HUES48 (cell line): ENCODE measurements at regions not wholly inside any gene's neighbourhood (a gene's known extent, or its start where the extent isn't known, plus 50 kb on each side); places are given as distances from the start of the nearest gene placed in this dataset.
A peak's percentile ranks its signal among the peaks of the same experiment; 100 is the strongest.

Source experiments
- H3K27ac ChIP-seq: one replicate; pipeline ENCODE4 v1.7.0; 2013; ENCODE audit warnings: low read depth, low read length, inconsistent platforms
- H3K27me3 ChIP-seq: 2 replicates; pipeline ENCODE4 v1.6.1; 2013; ENCODE audit warnings: mild to moderate bottlenecking, low read length; ENCODE audit not compliant: control insufficient read depth, insufficient read depth
- H3K36me3 ChIP-seq: 2 replicates; pipeline ENCODE4 v1.6.1; 2013; ENCODE audit warnings: low read length; ENCODE audit not compliant: control insufficient read depth, insufficient read depth
- H3K4me1 ChIP-seq: 2 replicates; pipeline ENCODE4 v1.6.1; 2013; ENCODE audit warnings: mild to moderate bottlenecking, low read length; ENCODE audit not compliant: control insufficient read depth, insufficient read depth
- H3K4me3 ChIP-seq: 2 replicates; pipeline ENCODE4 v1.5.1; 2013; ENCODE audit warnings: mild to moderate bottlenecking, low read depth, low read length
- H3K9ac ChIP-seq: 2 replicates; pipeline ENCODE4 v1.6.1; 2013; ENCODE audit warnings: mild to moderate bottlenecking, low read depth, low read length, moderate library complexity
- H3K9me3 ChIP-seq: 2 replicates; pipeline ENCODE4 v1.6.1; 2013; ENCODE audit warnings: low read length; ENCODE audit not compliant: control insufficient read depth, insufficient read depth

GRCh38 chr6:12422848-12423247, 132.7 kb downstream of the EDN1 start:
- no peak overlapping the region for H3K27ac ChIP-seq

GRCh38 chr6:12423832-12424231, 133.7 kb downstream of the EDN1 start:
- no peak overlapping the region for H3K27ac ChIP-seq
- no peaks in the 10 kb centered on the region for H3K27me3 ChIP-seq
- H3K4me1 ChIP-seq, result peaks cover 26% of the 10 kb centered on the region
- no peaks in the 10 kb centered on the region for H3K36me3 ChIP-seq
- no peak overlapping the region for H3K4me3 ChIP-seq
- no peak overlapping the region for H3K9ac ChIP-seq
- no peaks in the 10 kb centered on the region for H3K9me3 ChIP-seq

More at GRCh38 chr6:12422848-12423247, 132.7 kb downstream of the EDN1 start:
- no peak overlapping the region for H3K4me3 ChIP-seq
- no peaks in the 10 kb centered on the region for H3K27me3 ChIP-seq
- H3K9me3 ChIP-seq, result no peaks in the 10 kb centered on the region
- no peak overlapping the region for H3K9ac ChIP-seq
- H3K4me1 ChIP-seq, result peaks cover 23% of the 10 kb centered on the region
- no peaks in the 10 kb centered on the region for H3K36me3 ChIP-seq

- H3K9me3 ChIP-seq, result no peaks in the 10 kb centered on the region
- peak overlapping the region; percentile 37 for H3K27ac ChIP-seq
- H3K27me3 ChIP-seq, result no peaks in the 10 kb centered on the region
- no peak overlapping the region for H3K9ac ChIP-seq
- H3K4me1 ChIP-seq, result peaks cover 45% of the 10 kb centered on the region
- H3K4me3 ChIP-seq, result no peak overlapping the region
- no peaks in the 10 kb centered on the region for H3K36me3 ChIP-seq
Measured at GRCh38 chr6:12426121-12426520, 136.0 kb downstream of the EDN1 start.

DNA sequence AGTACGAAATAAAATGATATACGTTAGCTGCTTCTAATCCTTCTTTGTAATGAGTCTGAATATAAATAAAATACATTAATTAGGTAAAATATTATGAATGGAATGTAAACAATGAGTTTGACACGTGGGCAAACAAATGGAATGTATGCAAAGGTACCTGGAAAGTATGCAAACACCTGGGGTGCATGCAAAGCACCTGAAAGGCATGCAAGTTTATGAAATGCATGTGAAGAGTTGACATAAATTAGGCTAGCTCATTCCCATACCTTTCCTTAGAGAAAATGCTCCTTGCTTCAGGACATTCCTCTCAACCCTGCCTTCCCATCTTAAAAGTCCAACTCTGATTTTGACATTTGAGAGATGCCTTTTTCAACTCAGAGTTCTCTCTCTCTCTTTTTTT, 140.9 kb downstream of the EDN1 start:
- H3K4me1 ChIP-seq, result peaks cover 49% of the 10 kb centered on the region

GRCh38 chr6:12436224-12436623, 146.1 kb downstream of the EDN1 start:
- Histone ChIP-seq H3K4me1 (peaks cover 9% of the 10 kb centered on the region), H3K36me3 (no peaks in the 10 kb centered on the region), H3K4me3 (no peak overlapping the region), H3K27ac (no peak overlapping the region), H3K27me3 (no peaks in the 10 kb centered on the region), H3K9ac (no peak overlapping the region), H3K9me3 (0 out of 2 replicates have a peak, but pooled peaks cover 15% of the 10 kb centered on the region)

More for the DNA sequence above, 140.9 kb downstream of the EDN1 start:
- Histone ChIP-seq H3K27me3 (no peaks in the 10 kb centered on the region), H3K36me3 (no peaks in the 10 kb centered on the region), H3K4me3 (no peak overlapping the region), H3K9ac (no peak overlapping the region), H3K9me3 (0 out of 2 replicates have a peak, but pooled peaks cover 15% of the 10 kb centered on the region), H3K27ac (peak overlapping the region; percentile 42)

DNA sequence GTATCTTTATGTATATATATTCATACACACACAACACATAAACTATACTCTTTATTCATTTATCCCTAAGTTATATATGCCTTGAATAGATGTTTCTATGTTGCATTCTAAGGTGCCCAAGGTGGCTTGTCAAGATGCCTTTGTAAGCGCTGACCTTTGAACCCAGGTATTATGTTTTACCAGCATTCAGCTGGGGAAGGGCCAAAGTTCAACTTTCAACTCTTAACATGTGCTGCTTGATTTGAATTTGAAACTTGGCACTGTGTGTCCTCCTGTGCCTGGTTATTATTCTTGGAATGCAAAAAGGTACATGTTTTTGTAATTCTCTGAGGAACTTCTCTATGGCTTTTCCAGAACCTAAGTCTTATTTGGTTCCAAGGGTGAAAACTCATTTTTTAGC, 146.5 kb downstream of the EDN1 start:
- Histone ChIP-seq H3K4me1 (peaks cover 5% of the 10 kb centered on the region; the same call in 1 of the 2 replicates), H3K9me3 (0 out of 2 replicates have a peak, but pooled peaks cover 15% of the 10 kb centered on the region), H3K27ac (no peak overlapping the region), H3K27me3 (no peaks in the 10 kb centered on the region), H3K4me3 (no peak overlapping the region), H3K36me3 (no peaks in the 10 kb centered on the region), H3K9ac (no peak overlapping the region)

DNA sequence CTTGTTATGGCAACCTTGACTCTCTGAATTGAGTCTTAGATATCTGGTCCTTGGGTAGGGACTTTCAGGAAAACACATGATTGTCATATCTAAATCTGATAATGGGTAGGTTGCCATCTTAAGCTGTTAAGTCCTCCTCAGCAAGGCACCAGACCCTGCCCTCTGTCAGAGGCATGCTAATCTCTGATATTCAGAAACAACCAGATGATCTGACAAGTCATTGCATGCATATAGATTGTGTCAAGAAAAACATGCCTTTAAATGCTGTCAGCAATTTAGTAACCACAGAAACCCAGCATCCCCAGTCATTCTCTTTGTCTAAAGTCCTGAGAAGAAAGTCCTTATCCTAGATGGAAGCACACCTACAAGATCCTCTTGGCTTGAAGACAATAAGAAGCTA, 149.1 kb downstream of the EDN1 start:
- Histone ChIP-seq H3K9me3 (0 out of 2 replicates have a peak, but pooled peaks cover 5% of the 10 kb centered on the region), H3K4me1 (no peaks in the 10 kb centered on the region), H3K27ac (no peak overlapping the region), H3K4me3 (no peak overlapping the region), H3K27me3 (no peaks in the 10 kb centered on the region), H3K9ac (no peak overlapping the region), H3K36me3 (no peaks in the 10 kb centered on the region)

- no peaks in the 10 kb centered on the region for H3K4me1 ChIP-seq
- H3K27me3 ChIP-seq, result no peaks in the 10 kb centered on the region
- no peaks in the 10 kb centered on the region for H3K36me3 ChIP-seq
- no peak overlapping the region for H3K9ac ChIP-seq
- no peak overlapping the region for H3K27ac ChIP-seq
- H3K9me3 ChIP-seq, result no peaks in the 10 kb centered on the region
- H3K4me3 ChIP-seq, result no peak overlapping the region
Measured at GRCh38 chr6:12440981-12441380, 150.8 kb downstream of the EDN1 start.

DNA sequence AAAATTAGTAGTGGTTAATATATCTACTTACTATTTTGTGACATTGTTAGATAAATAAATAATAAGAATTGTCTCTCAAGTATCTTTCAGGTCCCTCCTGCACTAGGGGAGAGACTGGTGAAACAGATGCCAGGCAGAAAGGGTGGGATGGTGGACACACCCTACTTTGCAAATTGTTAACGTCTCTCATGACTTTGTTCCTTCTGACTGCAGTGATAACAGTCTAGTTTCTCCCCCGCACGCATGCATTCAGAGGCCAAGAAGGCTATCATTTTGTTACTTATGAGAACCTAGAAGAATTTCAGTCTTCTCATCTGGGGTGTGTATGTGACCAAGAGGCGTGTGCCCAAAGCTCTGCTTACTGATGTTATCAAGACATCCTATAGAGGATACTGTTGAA, 152.3 kb downstream of the EDN1 start:
- Histone ChIP-seq H3K27ac (no peak overlapping the region), H3K4me1 (no peaks in the 10 kb centered on the region), H3K4me3 (no peak overlapping the region), H3K9ac (no peak overlapping the region), H3K36me3 (no peaks in the 10 kb centered on the region), H3K27me3 (no peaks in the 10 kb centered on the region), H3K9me3 (no peaks in the 10 kb centered on the region)

DNA sequence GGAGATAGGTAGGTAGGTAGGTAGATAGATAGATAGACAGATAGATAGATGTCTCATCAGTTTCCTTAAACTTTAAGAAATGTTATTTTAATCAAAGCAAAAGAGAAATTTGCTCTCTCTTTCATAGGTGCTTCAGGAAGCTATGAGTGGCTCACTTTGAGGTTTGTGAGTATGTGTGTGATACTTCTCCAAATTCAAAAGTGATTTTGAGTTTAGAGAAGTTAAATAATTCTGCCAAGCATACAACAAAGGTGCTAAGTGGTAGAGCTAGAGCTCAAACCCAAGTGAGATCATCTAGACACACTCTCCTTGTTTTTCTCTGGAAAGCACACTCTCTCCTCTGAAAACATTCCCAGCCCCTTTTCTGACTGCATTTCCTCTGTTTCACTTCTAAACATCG, 156.2 kb downstream of the EDN1 start:
- Histone ChIP-seq H3K9ac (no peak overlapping the region), H3K4me3 (no peak overlapping the region), H3K4me1 (no peaks in the 10 kb centered on the region), H3K27me3 (no peaks in the 10 kb centered on the region), H3K36me3 (no peaks in the 10 kb centered on the region), H3K27ac (no peak overlapping the region), H3K9me3 (no peaks in the 10 kb centered on the region)

DNA sequence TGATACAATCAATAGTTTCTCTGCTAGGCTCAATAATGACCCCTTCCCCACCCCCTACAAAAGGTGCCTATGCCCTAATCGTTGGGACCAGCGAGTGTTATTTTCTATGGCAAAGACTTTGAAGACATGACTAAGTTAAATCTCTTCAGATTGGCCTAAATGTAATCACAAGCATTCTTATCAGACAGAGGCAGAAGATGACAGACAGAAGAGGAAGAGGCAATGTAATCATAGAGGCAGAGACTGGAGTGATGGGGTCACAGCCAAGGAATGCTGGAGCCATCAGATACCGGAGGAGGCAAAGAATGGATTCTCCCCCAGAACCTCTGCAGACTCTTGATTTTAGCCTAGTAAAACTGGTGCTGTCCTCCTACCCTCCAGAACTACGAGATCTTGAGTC, 159.3 kb downstream of the EDN1 start:
- H3K4me3 ChIP-seq, result no peak overlapping the region
- no peak overlapping the region for H3K9ac ChIP-seq
- no peaks in the 10 kb centered on the region for H3K4me1 ChIP-seq
- H3K27me3 ChIP-seq, result no peaks in the 10 kb centered on the region
- H3K36me3 ChIP-seq, result no peaks in the 10 kb centered on the region
- H3K9me3 ChIP-seq, result peaks cover 13% of the 10 kb centered on the region; the same call in 1 of the 2 replicates
- H3K27ac ChIP-seq, result no peak overlapping the region

DNA sequence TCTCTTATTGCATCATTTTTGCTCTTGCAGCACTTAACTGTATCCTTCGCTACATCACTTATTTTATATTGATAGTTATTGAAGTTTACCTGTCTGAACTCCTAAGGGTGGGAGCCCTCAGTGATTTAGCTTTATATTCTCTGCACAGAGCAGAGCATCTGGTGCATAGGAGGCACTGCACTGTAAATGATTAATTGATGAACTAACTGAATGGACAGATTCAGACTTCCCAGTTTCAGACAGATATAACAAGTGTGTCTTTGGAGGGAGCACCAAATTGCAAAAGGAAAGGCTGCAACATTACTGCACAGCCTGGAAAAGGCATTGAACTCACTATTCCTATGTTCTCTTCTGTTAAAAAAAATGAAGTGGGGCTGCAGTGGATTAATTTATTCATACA, 160.3 kb downstream of the EDN1 start:
- Histone ChIP-seq H3K9me3 (peaks cover 13% of the 10 kb centered on the region; the same call in 1 of the 2 replicates), H3K4me1 (no peaks in the 10 kb centered on the region), H3K9ac (no peak overlapping the region), H3K4me3 (no peak overlapping the region), H3K36me3 (no peaks in the 10 kb centered on the region), H3K27ac (no peak overlapping the region), H3K27me3 (no peaks in the 10 kb centered on the region)
